ENCODE measurements at regions not wholly inside any gene's neighbourhood (a gene's known extent, or its start where the extent isn't known, plus 50 kb on each side); places are given as distances from the start of the nearest gene placed in this dataset.
"Not testable (repeated sequence)": the region's sequence is repeated elsewhere in the genome, so short reads cannot be mapped to it uniquely, and the experiment has no call there.

DNA sequence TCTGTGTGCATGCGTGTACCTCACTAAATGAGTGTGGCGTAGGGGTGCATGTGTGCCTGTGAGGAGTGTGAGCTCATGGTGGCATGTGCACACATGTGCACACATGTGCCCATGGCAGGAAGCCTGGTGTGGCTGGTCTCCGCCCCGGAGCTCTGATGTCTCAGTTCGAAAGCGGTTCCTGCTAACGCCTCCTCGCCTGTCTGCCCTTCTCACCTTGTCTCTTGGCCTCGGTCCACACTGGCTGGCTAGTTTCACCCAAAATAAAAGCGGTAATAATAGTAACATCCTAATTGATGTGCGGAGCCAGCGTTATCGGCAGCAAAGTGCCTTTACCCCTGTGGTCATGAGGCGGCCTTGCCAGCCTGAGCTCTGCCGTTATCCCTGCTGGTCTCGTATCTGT, 1190.4 kb downstream of the BRD1 start:
- DNase-seq (ENCODE audit: low spot score): no peak

GRCh38 chr22:48636746-48637145, 1190.9 kb downstream of the BRD1 start:
- no peak for DNase-seq (ENCODE audit: low spot score)

GRCh38 chr22:48635816-48636215, 1191.9 kb downstream of the BRD1 start:
- DNase-seq (ENCODE audit: low spot score): peak; percentile 71

GRCh38 chr22:48635031-48635430, 1192.6 kb downstream of the BRD1 start:
- no peak for DNase-seq (ENCODE audit: low spot score)

GRCh38 chr22:48633996-48634836, 1193.5 kb downstream of the BRD1 start:
- DNase-seq (ENCODE audit: low spot score): no peak

- DNase-seq (ENCODE audit: low spot score): no peak
These were observed 1194.9 kb downstream of the BRD1 start for GRCh38 chr22:48632646-48633246.

GRCh38 chr22:48631288-48631863, 1196.3 kb downstream of the BRD1 start:
- no peak for DNase-seq (ENCODE audit: low spot score)

DNA sequence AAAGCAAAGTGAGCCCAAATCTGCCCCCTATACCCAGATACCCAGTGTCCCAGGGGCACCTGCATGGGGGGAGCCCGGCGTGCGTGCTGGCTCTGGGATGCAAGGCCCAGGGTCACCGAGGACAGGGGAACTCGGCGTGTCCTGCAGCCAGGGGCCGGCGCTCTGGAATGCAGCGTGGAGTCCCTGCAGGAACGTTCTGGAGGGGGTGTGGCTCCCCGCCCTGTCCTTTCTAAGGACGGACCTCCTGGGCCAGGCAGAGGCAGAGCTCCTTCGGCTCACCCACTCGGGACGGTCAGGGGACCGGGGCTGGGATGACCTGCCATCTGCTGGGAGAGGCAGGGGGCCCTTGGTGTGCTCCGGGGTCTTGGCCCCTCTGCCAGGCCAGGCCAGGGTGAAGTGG, 1196.8 kb downstream of the BRD1 start:
- DNase-seq (ENCODE audit: low spot score): no peak

DNA sequence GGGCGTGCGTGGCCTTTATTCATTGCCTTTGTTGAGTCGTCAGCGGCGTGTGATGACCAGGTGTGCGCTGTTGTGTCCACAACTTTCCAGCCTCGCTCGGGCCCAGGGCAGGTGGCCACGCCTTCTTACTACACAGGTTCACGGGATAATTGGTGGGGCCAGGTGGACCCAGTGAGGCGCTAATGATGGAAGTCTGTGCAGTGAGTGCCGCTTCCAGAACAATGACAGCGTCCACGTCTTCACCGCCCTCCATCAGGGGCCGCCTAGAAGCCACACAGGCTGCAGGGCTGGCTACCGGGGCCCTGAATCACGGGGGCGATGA, 1197.3 kb downstream of the BRD1 start:
- no peak for DNase-seq (ENCODE audit: low spot score)

GRCh38 chr22:48629631-48630432, 1197.8 kb downstream of the BRD1 start:
- no peak for DNase-seq (ENCODE audit: low spot score)

GRCh38 chr22:48628891-48629543, 1198.7 kb downstream of the BRD1 start:
- no peak for DNase-seq (ENCODE audit: low spot score)

DNA sequence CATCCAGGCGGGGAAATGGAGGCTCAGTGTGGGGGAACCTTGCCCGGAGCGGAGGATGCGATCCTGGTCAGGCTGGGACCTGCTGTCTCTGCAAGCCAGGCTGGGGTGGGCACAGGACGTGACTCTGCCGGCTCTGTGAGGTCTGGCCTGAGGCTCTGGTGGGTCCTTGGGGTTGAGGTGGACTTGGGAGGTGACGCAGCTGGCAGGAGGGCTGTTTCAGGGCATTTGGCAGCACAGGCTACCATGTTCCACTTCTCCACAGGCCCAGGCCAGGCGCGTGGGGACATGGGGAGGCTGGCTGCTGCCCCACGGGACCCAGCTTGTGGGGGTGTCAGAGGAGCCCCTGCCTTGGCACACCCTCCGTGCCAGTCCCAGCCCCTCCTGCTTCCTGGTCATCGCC, 1199.7 kb downstream of the BRD1 start:
- no peak for DNase-seq (ENCODE audit: low spot score)

DNA sequence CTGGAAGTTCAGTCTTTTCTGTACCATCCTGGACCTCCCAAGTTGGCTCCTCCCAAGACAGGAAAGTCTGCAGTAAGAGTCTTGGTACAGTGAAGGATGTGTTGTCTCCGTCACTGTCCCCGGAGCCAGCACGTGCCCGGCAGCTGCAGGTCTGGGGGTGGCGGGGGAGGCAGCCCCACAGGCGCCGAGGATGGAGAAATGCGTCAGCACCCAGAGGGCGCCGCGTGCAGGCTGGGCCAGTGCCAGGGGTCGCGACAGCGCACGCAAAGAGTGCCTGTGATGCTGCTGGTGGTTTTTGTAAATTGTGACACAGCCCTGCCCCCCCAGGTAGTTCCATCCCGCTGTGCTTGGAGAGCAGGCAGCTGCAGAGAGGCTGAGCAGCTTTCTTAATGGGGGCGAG, 1200.5 kb downstream of the BRD1 start:
- DNase-seq (ENCODE audit: low spot score): no peak

DNA sequence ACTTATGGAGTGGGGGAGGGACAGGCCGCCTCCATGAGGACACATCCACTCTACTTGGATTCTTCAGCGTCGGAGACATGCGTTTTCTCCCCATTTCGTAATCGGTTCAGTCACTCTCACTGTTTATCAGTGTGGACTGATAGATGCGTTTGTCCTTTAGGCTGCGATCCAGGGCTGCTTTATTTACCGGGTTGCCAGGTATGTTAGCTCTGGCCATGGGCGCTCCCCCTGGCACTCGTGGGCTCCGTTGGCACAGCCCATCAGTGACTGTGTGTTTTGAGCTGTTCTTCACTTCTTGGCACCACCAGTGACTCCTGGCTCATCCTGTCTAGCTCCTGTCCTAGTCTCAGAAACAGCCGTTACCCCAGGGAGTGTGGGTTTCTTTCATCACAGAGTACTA, 1203.3 kb downstream of the BRD1 start:
- no peak for DNase-seq (ENCODE audit: low spot score)

DNA sequence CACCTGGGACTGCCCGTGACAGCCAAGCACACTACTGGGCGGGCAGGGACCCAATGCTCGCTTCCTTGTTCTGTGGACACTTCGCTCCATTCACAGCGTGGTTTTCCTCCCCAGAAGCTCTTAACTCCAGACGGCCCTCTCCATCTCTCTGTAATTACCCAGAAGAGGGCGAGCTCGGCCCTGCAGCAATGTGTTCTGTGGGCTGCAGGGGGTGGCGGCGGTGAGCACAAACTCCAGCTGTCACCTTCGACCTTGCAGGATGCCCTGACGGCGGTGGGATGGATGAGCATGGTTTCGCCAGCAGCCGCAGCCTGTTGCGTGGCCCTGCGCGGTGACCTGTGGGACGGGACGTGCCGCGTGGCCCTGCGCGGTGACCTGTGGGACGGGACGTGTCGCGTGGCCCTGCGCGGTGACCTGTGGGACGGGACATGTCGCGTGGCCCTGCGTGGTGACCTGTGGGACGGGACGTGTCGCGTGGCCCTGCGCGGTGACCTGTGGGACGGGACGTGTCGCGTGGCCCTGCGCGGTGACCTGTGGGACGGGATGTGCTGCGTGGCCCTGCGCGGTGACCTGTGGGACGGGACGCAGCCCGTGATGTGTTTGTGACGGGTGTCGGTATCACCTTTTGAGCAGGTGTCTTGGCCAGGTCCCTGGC, 1204.7 kb downstream of the BRD1 start:
- DNase-seq (ENCODE audit: low spot score): no peak

GRCh38 chr22:48621085-48621484, 1206.6 kb downstream of the BRD1 start:
- DNase-seq (ENCODE audit: low spot score): no peak

- not testable (repeated sequence) for DNase-seq (ENCODE audit: low spot score)
These were observed 1207.2 kb downstream of the BRD1 start for GRCh38 chr22:48620460-48620859.

DNA sequence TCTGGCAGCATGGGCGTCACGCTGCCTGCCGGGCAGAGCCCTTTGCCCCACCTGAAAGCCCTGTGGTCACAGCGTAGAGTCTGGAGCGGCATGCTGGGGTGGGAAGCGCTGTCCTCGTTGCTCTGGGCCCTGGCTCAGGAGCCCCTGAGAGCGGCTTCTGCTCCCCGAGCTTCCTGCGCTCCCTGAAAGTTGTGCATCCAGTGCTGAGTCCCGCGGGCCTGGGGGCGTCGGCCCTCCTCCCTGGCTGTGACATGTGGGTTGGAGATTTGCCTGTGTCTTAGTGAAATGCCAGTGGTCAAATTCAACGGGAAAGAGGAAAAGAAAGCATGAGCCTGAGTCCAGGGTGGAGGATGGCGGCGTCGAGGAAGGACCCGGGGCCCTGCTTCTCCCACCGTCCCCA, 1208.0 kb downstream of the BRD1 start:
- no peak for DNase-seq (ENCODE audit: low spot score)

DNA sequence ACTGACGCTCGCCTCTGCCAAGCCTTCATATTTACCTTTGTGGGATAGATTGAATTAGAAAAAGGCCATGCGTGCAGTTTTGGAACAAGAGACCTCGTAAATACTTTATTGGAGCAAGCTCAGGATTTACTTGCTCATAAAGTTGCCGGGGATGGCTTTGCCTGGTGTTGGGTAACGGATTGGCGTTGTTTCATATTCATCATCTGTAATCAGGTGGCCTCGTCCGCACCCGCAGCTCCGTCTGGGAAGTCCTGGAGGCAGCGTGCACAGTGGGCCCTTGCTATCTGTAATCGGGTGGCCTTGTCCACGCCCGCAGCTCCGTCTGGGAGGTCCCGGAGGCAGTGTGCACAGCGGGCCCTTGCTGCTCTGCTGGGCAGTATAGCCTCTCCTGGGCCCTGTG, 1209.3 kb downstream of the BRD1 start:
- no peak for DNase-seq (ENCODE audit: low spot score)

GRCh38 chr22:48616656-48617055, 1211.0 kb downstream of the BRD1 start:
- DNase-seq (ENCODE audit: low spot score): no peak

Data from HT-29 (cell line).